Keratinocyte (primary cell): ENCODE measurements at regions not wholly inside any gene's neighbourhood (a gene's known extent, or its start where the extent isn't known, plus 50 kb on each side); places are given as distances from the start of the nearest gene placed in this dataset.

ENCODE experiments used
- EZH2 ChIP-seq: IDR thresholded peaks from one replicate; pipeline ENCODE4 v1.6.1; 2012; ENCODE audit warnings: inconsistent platforms, mild to moderate bottlenecking, low read length, moderate library complexity
- TF ChIP-seq, protein P1 (sequence below), 3 experiments: IDR thresholded peaks in 1 of 3; conservative IDR thresholded peaks in 1 of 3; optimal IDR thresholded peaks in 1 of 3; 2 replicates in 2 of 3; 3 replicates in 1 of 3; pipeline versions ENCODE3 to v1.5.1; 2011; ENCODE audit warnings: low read length in 3 of 3, mild to moderate bottlenecking in 3 of 3, moderate library complexity in 2 of 3, control low read depth in 1 of 3, inconsistent platforms in 1 of 3; ENCODE audit not compliant: insufficient read depth in 2 of 3; ENCODE audit errors: extremely low read depth in 1 of 3

DNA sequence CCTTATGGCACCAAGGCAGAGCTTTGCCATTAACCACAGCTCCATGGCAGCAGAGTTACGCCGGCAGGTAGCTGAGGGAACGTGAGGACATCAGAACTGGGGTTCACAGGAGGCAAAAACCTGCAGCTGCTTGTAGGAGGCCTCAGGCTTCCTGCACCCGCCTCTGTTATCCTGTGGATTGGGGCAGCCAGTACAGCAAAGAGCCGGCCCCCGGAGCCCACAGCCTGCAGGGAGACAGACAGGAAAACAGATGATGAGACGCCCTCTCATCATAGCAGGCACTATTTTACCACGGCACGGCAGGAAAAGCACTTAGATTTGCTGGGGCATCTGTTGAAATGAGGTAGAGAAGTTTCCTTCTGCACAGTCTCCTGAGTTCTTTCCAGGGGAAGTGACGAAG lies 870.3 kb downstream of the TBC1D22A start:
- TF ChIP-seq, protein P1, sequence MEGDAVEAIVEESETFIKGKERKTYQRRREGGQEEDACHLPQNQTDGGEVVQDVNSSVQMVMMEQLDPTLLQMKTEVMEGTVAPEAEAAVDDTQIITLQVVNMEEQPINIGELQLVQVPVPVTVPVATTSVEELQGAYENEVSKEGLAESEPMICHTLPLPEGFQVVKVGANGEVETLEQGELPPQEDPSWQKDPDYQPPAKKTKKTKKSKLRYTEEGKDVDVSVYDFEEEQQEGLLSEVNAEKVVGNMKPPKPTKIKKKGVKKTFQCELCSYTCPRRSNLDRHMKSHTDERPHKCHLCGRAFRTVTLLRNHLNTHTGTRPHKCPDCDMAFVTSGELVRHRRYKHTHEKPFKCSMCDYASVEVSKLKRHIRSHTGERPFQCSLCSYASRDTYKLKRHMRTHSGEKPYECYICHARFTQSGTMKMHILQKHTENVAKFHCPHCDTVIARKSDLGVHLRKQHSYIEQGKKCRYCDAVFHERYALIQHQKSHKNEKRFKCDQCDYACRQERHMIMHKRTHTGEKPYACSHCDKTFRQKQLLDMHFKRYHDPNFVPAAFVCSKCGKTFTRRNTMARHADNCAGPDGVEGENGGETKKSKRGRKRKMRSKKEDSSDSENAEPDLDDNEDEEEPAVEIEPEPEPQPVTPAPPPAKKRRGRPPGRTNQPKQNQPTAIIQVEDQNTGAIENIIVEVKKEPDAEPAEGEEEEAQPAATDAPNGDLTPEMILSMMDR (optimal IDR thresholded peaks at IDR 0.05 in 1 of 3, IDR thresholded peaks at IDR 0.05 in 1 of 3, conservative IDR thresholded peaks at IDR 0.05 in 1 of 3; ENCODE audit: extremely low read depth in 1 of 3, insufficient read depth in 2 of 3, low read length in 3 of 3), result no peak
- no peak for TF ChIP-seq EZH2
